Endothelial cell of umbilical vein (primary cell): ENCODE measurements at regions not wholly inside any gene's neighbourhood (a gene's known extent, or its start where the extent isn't known, plus 50 kb on each side); places are given as distances from the start of the nearest gene placed in this dataset.
A peak's percentile ranks its signal among the peaks of the same experiment; 100 is the strongest.

Experiments
- BruUV-seq: library from RNA; stranded (reverse); fragments of 400-500 nt; replicated peaks from 2 replicates; lab custom pipeline; 2021; lab: Mats Ljungman, UMichigan
- CTCF ChIA-PET: fragments of 300-600, 350-600 bp; sonication (Branson Sonifier 250); formaldehyde crosslinking; loops from one replicate; lab custom pipeline; 2021; ENCODE audit warnings: antibody characterized with exemption, inconsistent platforms; lab: Charles Lee
- POLR2A ChIA-PET: fragments of 300-600, 350-600 bp; sonication (Branson Sonifier 250); formaldehyde crosslinking; loops from one replicate; lab custom pipeline; 2021; ENCODE audit warnings: antibody characterized with exemption, inconsistent platforms; lab: Charles Lee
- DNase-seq: peaks from one replicate; pipeline ENCODE4 v3.0.0-alpha.2; 2011; ENCODE audit warnings: low read depth, low spot score
- FAIRE-seq: peaks from 2 replicates; lab custom pipeline; 2011; peaks lifted over from hg19 to GRCh38; lab: Jason Lieb, UNC
- H2AFZ ChIP-seq: 2 replicates; pipeline ENCODE4 v1.6.0; 2012; ENCODE audit warnings: low read depth, low read length, control low read depth, inconsistent platforms
- H3K27ac ChIP-seq: 2 replicates; pipeline ENCODE4 v1.5.1; 2011; ENCODE audit warnings: low read depth, mild to moderate bottlenecking, control low read depth, low read length, moderate library complexity; ENCODE audit not compliant: insufficient read depth
- H3K27me3 ChIP-seq, 2 experiments: 2 replicates each; pipeline versions ENCODE4 v1.6.0 to v1.6.1; 2011; ENCODE audit warnings: low read length in 2 of 2, mixed read lengths in 1 of 2; ENCODE audit not compliant: control insufficient read depth in 2 of 2, insufficient read depth in 2 of 2
- H3K36me3 ChIP-seq, 2 experiments: 2 replicates in 1 of 2; 3 replicates in 1 of 2; pipeline ENCODE4 v1.5.1; 2011; ENCODE audit warnings: low read length in 2 of 2, mild to moderate bottlenecking in 1 of 2, moderate library complexity in 1 of 2; ENCODE audit not compliant: control insufficient read depth in 2 of 2, insufficient read depth in 2 of 2; ENCODE audit errors: extremely low read depth in 1 of 2
- H3K4me1 ChIP-seq: 3 replicates; pipeline ENCODE4 v1.5.1; 2011; ENCODE audit warnings: mild to moderate bottlenecking, low read length; ENCODE audit not compliant: control insufficient read depth, insufficient read depth; ENCODE audit errors: extremely low read depth
- H3K4me2 ChIP-seq: 2 replicates; pipeline ENCODE4 v1.6.1; 2011; ENCODE audit warnings: low read length, control low read depth, mixed read lengths; ENCODE audit not compliant: insufficient read depth
- H3K4me3 ChIP-seq, 3 experiments: fragments of 200-600 bp in 1 of 3; sonication (generic), shearing (Covaris generic) in 1 of 3; replicated peaks in 1 of 3; 2 replicates each; pipeline ENCODE4 v1.5.1; 2011 to 2016; ENCODE audit warnings: control low read depth in 3 of 3, low read length in 3 of 3, mild to moderate bottlenecking in 2 of 3, inconsistent platforms in 1 of 3, low read depth in 1 of 3, moderate library complexity in 1 of 3; ENCODE audit not compliant: insufficient read depth in 1 of 3
- H3K79me2 ChIP-seq: 2 replicates; pipeline ENCODE4 v1.6.0; 2012; ENCODE audit warnings: low read length, inconsistent platforms; ENCODE audit not compliant: control insufficient read depth, insufficient read depth
- H3K9ac ChIP-seq: replicated peaks from 2 replicates; pipeline ENCODE3; 2011; ENCODE audit warnings: low read length, control low read depth; ENCODE audit not compliant: insufficient read depth; ENCODE audit errors: extremely low read depth
- H3K9me1 ChIP-seq: replicated peaks from 3 replicates; pipeline ENCODE4 v1.6.0; 2011; ENCODE audit warnings: mild to moderate bottlenecking, low read length; ENCODE audit not compliant: control insufficient read depth, insufficient read depth; ENCODE audit errors: extremely low read depth
- H3K9me3 ChIP-seq: replicated peaks from 2 replicates; pipeline ENCODE4 v1.5.1; 2012; ENCODE audit warnings: low read length, inconsistent platforms; ENCODE audit not compliant: control insufficient read depth, insufficient read depth
- H4K20me1 ChIP-seq: replicated peaks from 2 replicates; pipeline ENCODE3; 2011; ENCODE audit warnings: mild to moderate bottlenecking, low read length; ENCODE audit not compliant: control insufficient read depth, insufficient read depth; ENCODE audit errors: extremely low read depth
- CTCF ChIP-seq, 2 donors: IDR thresholded peaks; 1 replicate in 1 of 2; 2 replicates in 1 of 2; pipeline ENCODE4 v1.5.1; 2011; ENCODE audit warnings: low read length in 2 of 2, mild to moderate bottlenecking in 2 of 2, moderate library complexity in 2 of 2, control low read depth in 1 of 2, inconsistent platforms in 1 of 2, low read depth in 1 of 2; ENCODE audit not compliant: insufficient read depth in 1 of 2; ENCODE audit errors: extremely low read depth in 1 of 2
- EZH2 ChIP-seq: IDR thresholded peaks from 2 replicates; pipeline ENCODE4 v1.6.1; 2012; ENCODE audit warnings: borderline replicate concordance, low read depth, mild to moderate bottlenecking, moderate library complexity, low read length, inconsistent platforms; ENCODE audit not compliant: severe bottlenecking
- FOS ChIP-seq: IDR thresholded peaks from 2 replicates; pipeline ENCODE4 v1.6.1; 2011; ENCODE audit warnings: mild to moderate bottlenecking, low read length, moderate library complexity, borderline replicate concordance; ENCODE audit not compliant: insufficient read depth
- GATA2 ChIP-seq: IDR thresholded peaks from 2 replicates; pipeline ENCODE4 v1.7.0; 2011; ENCODE audit warnings: low read depth, mild to moderate bottlenecking, moderate library complexity, mixed read lengths, low read length; ENCODE audit not compliant: insufficient read length, insufficient read depth
- JUN ChIP-seq: IDR thresholded peaks from 2 replicates; pipeline ENCODE4 v1.6.1; 2011; ENCODE audit warnings: borderline replicate concordance, low read depth; ENCODE audit not compliant: insufficient read length, insufficient read depth
- MYC ChIP-seq: IDR thresholded peaks from one replicate; pipeline ENCODE4 v1.6.1; 2011; ENCODE audit warnings: mild to moderate bottlenecking, low read depth, low read length
- POLR2A ChIP-seq: IDR thresholded peaks from 2 replicates; pipeline ENCODE4 v1.6.1; 2012; ENCODE audit warnings: low read depth, mild to moderate bottlenecking, control low read depth, low read length
- POLR2AphosphoS5 ChIP-seq: IDR thresholded peaks from 2 replicates; pipeline ENCODE4 v1.6.1; 2012; ENCODE audit warnings: low read depth, mild to moderate bottlenecking, control low read depth, low read length, moderate library complexity; ENCODE audit not compliant: insufficient read depth
- dilution Hi-C: fragments of 300-500 bp; cut with MboI; formaldehyde crosslinking; loops from one replicate; pipeline ENCODE4 v1.15.0; 2019; ENCODE audit warnings: low sequenced_read_pairs; ENCODE audit not compliant: extremely low pct_ligation_motif_present
- intact Hi-C: fragments of 100-400 bp; cut with micrococcal nuclease; formaldehyde crosslinking; loops from one replicate; pipeline ENCODE4 v1.10.0; 2022
- TF ChIP-seq, protein P1 (sequence below): IDR thresholded peaks from 2 replicates; pipeline ENCODE4 v1.6.1; 2011; ENCODE audit not compliant: insufficient read depth, insufficient read length

- peak; percentile 76 for FAIRE-seq
These were observed 87.8 kb downstream of the CYB561 start for GRCh38 chr17:63358111-63358839.

DNA sequence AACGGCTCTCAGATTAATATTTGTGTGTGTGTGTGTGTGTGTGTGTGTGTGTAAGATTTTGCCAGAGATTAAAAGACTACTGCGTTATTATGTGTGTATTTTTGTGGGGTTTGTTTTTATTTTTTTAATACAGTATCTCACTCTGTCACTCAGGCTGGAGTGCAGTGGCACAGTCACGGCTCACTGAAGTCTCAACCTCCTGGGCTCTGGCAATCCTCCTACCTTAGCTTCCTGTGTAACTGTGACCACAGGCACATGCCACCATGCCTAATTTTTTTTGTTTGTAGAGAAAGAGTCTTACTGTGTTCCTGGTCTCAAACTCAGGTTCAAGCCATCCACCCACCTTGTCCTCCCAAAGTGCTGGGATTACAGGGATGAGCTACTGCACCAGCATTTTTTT, 87.2 kb downstream of the CYB561 start:
- H3K27ac ChIP-seq, result no peak overlapping the region
- no peaks in the 10 kb centered on the region for H3K27me3 ChIP-seq
- H3K9ac ChIP-seq, result no peak overlapping the region
- H2AFZ ChIP-seq, result no peak overlapping the region
- peaks cover 19% of the 10 kb centered on the region for H3K4me1 ChIP-seq
- no peak overlapping the region for H3K4me3 ChIP-seq
- CTCF ChIA-PET, result no interaction called here
- no peak for FAIRE-seq
- no peaks in the 10 kb centered on the region for H4K20me1 ChIP-seq
- dilution Hi-C loops, result no loop called here
- no peaks in the 10 kb centered on the region for H3K36me3 ChIP-seq
- BruUV-seq, result no TSS peak
- H3K9me1 ChIP-seq, result no peaks in the 10 kb centered on the region
- no peaks in the 10 kb centered on the region for H3K79me2 ChIP-seq
- H3K9me3 ChIP-seq, result no peaks in the 10 kb centered on the region
- no peak for TF ChIP-seq POLR2AphosphoS5
- TF ChIP-seq MYC, result no peak
- no peak for TF ChIP-seq EZH2
- TF ChIP-seq, protein P1, sequence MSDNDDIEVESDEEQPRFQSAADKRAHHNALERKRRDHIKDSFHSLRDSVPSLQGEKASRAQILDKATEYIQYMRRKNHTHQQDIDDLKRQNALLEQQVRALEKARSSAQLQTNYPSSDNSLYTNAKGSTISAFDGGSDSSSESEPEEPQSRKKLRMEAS, result no peak
- no peak for TF ChIP-seq POLR2A
- TF ChIP-seq GATA2, result no peak
- TF ChIP-seq FOS, result no peak
- no peak for TF ChIP-seq JUN
- TF ChIP-seq CTCF (IDR thresholded peaks at IDR 0.05; ENCODE audit: extremely low read depth in 1 of 2, insufficient read depth in 1 of 2, low read depth in 1 of 2, low read length in 2 of 2), result no peak
- intact Hi-C loops, result no loop called here
- no peak overlapping the region for H3K4me2 ChIP-seq
- POLR2A ChIA-PET, result no interaction called here
- DNase-seq, result no peak

More at GRCh38 chr17:63358111-63358839, 87.8 kb downstream of the CYB561 start:
- Histone ChIP-seq H3K9me1 (no peaks in the 10 kb centered on the region), H3K9me3 (no peaks in the 10 kb centered on the region), H3K9ac (no peak overlapping the region), H3K36me3 (no peaks in the 10 kb centered on the region), H2AFZ (no peak overlapping the region), H3K79me2 (no peaks in the 10 kb centered on the region), H4K20me1 (no peaks in the 10 kb centered on the region), H3K4me2 (peak overlapping the region; percentile 7), H3K27ac (peak overlapping the region; percentile 32), H3K4me1 (peaks cover 19% of the 10 kb centered on the region), H3K27me3 (no peaks in the 10 kb centered on the region), H3K4me3 (no peak overlapping the region)
- peak; percentile 6 for TF ChIP-seq FOS
- TF ChIP-seq EZH2, result no peak
- TF ChIP-seq POLR2AphosphoS5, result no peak
- TF ChIP-seq GATA2, result peak; percentile 43
- TF ChIP-seq JUN, result peak; percentile 24
- TF ChIP-seq, protein P1, result no peak
- no peak for TF ChIP-seq POLR2A
- dilution Hi-C loops, result no loop called here
- CTCF ChIA-PET, result interaction anchor here (1.1 to 1.4 kb wide), 3 partner anchors 9 to 276 kb away, joined by 4 to 6 read pairs (median 4); no protein-coding TSS in a partner anchor
- peak; percentile 88 for DNase-seq
- BruUV-seq, result no TSS peak
- POLR2A ChIA-PET, result interaction anchor here (0.7 kb wide), 1 partner anchor 187 kb away, joined by 4 read pairs; no protein-coding TSS in a partner anchor
- intact Hi-C loops, result no loop called here
